HFFc6 (cell line): ENCODE measurements at regions not wholly inside any gene's neighbourhood (a gene's known extent, or its start where the extent isn't known, plus 50 kb on each side); places are given as distances from the start of the nearest gene placed in this dataset.

Source experiments
- DNase-seq: peaks from one replicate; pipeline ENCODE4 v3.0.0-alpha.2; 2018
- H3K27ac Mint-ChIP-seq: 2 replicates; pipeline ENCODE4 v1.8.0; 2020; ENCODE audit warnings: mild to moderate bottlenecking, mixed read lengths
- H3K27me3 Mint-ChIP-seq: 2 replicates; pipeline ENCODE4 v1.8.0; 2021; ENCODE audit warnings: mild to moderate bottlenecking, moderate library complexity, mixed read lengths; ENCODE audit not compliant: insufficient read depth
- H3K36me3 Mint-ChIP-seq: 2 replicates; pipeline ENCODE4 v1.8.0; 2021; ENCODE audit warnings: low read depth, mixed read lengths
- H3K4me1 Mint-ChIP-seq: 2 replicates; pipeline ENCODE4 v1.8.0; 2020; ENCODE audit warnings: low read depth, mixed read lengths
- H3K4me3 Mint-ChIP-seq: 2 replicates; pipeline ENCODE4 v1.8.0; 2020; ENCODE audit warnings: mild to moderate bottlenecking, moderate library complexity, mixed read lengths
- H3K9me3 Mint-ChIP-seq: 2 replicates; pipeline ENCODE4 v1.8.0; 2020; ENCODE audit warnings: mild to moderate bottlenecking, mixed read lengths
- CTCF ChIP-seq: fragments of 200-600 bp; sonication (generic); IDR thresholded peaks from 2 replicates; pipeline ENCODE4 v1.5.0; 2021; ENCODE audit warnings: antibody characterized with exemption, mild to moderate bottlenecking

GRCh38 chr2:204170411-204170810 lies 233.8 kb downstream of the ICOS start:
- no peak for DNase-seq
- TF ChIP-seq CTCF: no peak
- no peak overlapping the region for H3K27ac Mint-ChIP-seq
- H3K4me1 Mint-ChIP-seq: no peaks in the 10 kb centered on the region
- no peaks in the 10 kb centered on the region for H3K9me3 Mint-ChIP-seq
- no peak overlapping the region for H3K4me3 Mint-ChIP-seq
- no peaks in the 10 kb centered on the region for H3K36me3 Mint-ChIP-seq
- H3K27me3 Mint-ChIP-seq: peaks cover 7% of the 10 kb centered on the region; the same call in 1 of the 2 replicates

- TF ChIP-seq CTCF: no peak
- no peak for DNase-seq
- H3K9me3 Mint-ChIP-seq: no peaks in the 10 kb centered on the region
- no peak overlapping the region for H3K4me3 Mint-ChIP-seq
- H3K4me1 Mint-ChIP-seq: no peaks in the 10 kb centered on the region
- H3K36me3 Mint-ChIP-seq: no peaks in the 10 kb centered on the region
- peaks cover 7% of the 10 kb centered on the region; the same call in 1 of the 2 replicates for H3K27me3 Mint-ChIP-seq
- no peak overlapping the region for H3K27ac Mint-ChIP-seq
Observed at GRCh38 chr2:204171432-204172144, 235.0 kb downstream of the ICOS start.

GRCh38 chr2:204172145-204172600 lies 235.6 kb downstream of the ICOS start:
- no peak for TF ChIP-seq CTCF
- no peaks in the 10 kb centered on the region for H3K4me1 Mint-ChIP-seq
- peaks cover 12% of the 10 kb centered on the region; the same call in 1 of the 2 replicates for H3K27me3 Mint-ChIP-seq
- no peak for DNase-seq
- H3K9me3 Mint-ChIP-seq: no peaks in the 10 kb centered on the region
- no peak overlapping the region for H3K4me3 Mint-ChIP-seq
- H3K27ac Mint-ChIP-seq: no peak overlapping the region
- no peaks in the 10 kb centered on the region for H3K36me3 Mint-ChIP-seq

- no peak for TF ChIP-seq CTCF
- Mint-ChIP-seq H3K4me1 (no peaks in the 10 kb centered on the region), H3K4me3 (no peak overlapping the region), H3K27me3 (peaks cover 12% of the 10 kb centered on the region; the same call in 1 of the 2 replicates), H3K9me3 (no peaks in the 10 kb centered on the region), H3K36me3 (no peaks in the 10 kb centered on the region), H3K27ac (no peak overlapping the region)
- no peak for DNase-seq
Observed at GRCh38 chr2:204174034-204174433, 237.5 kb downstream of the ICOS start.

GRCh38 chr2:204175552-204176271 lies 239.1 kb downstream of the ICOS start:
- no peaks in the 10 kb centered on the region for H3K36me3 Mint-ChIP-seq
- no peak for DNase-seq
- no peak overlapping the region for H3K27ac Mint-ChIP-seq
- no peaks in the 10 kb centered on the region for H3K4me1 Mint-ChIP-seq
- H3K27me3 Mint-ChIP-seq: peaks cover 10% of the 10 kb centered on the region; the same call in 1 of the 2 replicates
- TF ChIP-seq CTCF: no peak
- no peaks in the 10 kb centered on the region for H3K9me3 Mint-ChIP-seq
- H3K4me3 Mint-ChIP-seq: no peak overlapping the region
